Hematopoietic multipotent progenitor cell treated with erythropoietin and hydrocortisone succinate and interleukin-3 and kit ligand, for 6 days (in vitro differentiated cells): ENCODE measurements at regions not wholly inside any gene's neighbourhood (a gene's known extent, or its start where the extent isn't known, plus 50 kb on each side); places are given as distances from the start of the nearest gene placed in this dataset.
A peak's percentile ranks its signal among the peaks of the same experiment; 100 is the strongest.

Experiments
- DNase-seq: peaks from one replicate; pipeline ENCODE4 v3.0.0-alpha.2; 2015

DNA sequence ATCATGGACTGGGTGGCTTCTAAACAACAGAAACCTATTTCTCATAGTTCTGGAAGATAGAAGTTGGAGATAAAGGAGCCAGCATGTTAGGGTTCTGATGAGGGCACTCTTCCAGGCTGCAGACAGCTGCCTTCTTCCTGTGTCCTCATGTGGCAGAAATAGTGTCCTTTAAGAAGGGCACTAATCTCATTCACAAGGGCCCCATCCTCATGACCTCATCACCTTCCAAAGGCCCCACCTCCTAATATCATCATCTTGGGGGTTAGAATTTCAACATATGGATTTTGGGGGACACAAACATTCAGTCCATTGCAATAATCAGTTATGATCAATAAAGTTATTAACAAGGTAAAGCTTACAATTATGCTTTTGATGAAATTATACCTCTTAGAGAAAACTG lies 130.8 kb upstream of the SLC22A23 start:
- no peak for DNase-seq

DNA sequence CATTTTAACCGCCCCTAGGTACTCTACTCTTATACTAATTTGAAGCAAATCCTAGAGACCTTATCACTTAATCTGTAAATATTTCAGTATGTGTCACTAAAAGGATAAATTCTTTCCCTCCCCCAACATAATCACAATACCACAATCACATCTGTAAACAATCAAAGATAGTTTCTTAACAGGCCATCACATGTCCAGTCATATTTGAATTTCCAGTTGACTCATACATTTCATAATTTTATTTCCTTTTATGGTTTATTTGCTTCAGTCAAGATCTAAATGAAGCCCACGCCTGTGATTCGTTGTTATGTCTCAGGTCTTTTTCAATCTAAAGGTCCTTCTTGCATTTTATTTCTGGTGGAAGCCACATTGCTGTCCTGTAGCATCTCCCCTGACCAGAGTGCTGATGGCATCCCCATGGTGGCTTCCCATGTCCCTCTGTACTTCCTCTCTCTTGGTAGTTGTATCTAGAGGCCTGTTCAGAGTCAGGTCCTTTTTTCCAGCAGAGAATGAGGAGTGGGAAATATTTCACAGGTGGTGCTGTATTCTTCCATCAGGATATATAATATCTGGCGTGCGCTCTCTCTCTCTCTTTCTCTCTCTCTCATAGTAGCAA lies 128.6 kb upstream of the SLC22A23 start:
- no peak for DNase-seq

DNA sequence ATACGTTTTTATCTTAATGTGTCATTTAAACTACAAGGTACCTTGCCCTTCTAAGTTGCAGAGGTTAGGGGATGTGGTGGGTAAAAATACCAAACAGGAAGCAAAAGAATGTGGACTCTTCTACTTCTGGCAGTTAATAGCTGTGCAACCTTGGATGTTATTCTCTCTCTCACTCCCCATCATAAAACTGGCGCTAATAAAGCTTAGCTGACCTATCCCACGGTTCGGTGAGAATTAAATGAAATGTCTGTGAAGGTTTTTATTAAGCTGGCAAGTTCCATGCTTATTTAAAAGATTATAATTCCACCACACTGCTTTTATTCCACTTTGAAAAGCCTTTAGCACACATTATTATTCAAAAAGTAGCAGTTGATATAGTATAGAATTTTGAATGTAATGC lies 127.8 kb upstream of the SLC22A23 start:
- no peak for DNase-seq

DNA sequence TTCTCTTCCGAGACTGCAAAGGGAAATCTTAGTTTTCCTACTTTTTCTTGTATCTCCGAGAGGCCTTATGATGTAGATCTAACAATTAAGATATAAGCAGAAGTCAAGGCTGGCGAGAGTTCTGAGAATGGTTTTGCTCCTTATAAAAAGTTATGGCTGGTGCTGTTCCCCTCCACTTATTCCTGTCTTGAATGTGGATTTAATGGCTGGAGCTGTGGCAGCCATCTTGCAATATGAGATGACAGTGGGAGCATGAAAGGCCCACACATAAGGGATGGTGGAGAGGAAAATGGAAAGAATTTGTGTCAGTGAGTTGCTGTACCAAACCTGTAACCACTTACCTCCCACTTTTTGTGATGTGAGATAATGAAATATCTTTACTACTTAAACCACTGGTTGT lies 124.6 kb upstream of the SLC22A23 start:
- no peak for DNase-seq

DNA sequence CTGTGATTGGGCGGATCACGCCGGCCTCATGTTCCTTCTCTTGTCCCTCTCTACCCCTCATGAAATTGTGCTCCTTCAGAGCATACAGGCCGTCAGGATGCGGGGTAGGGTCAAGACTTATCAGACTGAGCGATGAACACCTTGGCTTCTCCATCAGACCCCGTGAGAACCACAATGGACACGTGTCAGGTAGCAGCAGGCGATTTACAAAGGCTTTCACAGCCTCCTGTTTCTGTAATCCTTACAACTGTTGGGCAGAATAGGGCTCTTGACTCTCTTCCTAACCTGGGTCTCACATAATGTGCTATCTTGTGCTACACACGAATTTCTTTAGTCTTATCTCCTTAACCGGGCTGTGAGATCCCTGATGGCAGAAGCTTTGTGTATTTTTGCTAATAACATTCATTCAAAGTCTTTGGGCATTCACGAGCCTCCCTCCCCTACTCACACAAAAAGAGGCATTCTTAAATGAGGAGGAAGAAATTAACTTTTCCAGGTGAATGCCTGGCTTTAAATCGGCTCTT lies 122.9 kb upstream of the SLC22A23 start:
- DNase-seq = peak; percentile 79

DNA sequence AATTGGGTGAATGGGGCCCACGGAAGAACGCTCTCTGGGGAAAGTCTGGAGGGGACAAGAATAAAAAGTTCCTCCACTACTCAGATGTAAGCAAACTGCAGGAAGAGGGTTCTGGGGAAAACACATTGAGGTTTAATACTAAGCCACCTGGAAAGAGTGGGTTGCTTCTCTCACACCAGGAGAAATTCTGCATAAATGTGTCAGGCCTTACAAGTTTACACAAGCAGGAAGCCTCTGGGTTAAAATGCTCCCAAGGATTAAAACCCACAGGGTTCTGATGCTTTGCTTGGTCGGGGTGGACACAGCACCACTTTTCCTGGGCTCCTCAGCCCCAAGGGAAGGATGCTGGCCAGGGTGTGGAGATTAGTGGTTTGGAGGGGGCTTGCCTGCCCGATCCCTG lies 122.1 kb upstream of the SLC22A23 start:
- no peak for DNase-seq

DNA sequence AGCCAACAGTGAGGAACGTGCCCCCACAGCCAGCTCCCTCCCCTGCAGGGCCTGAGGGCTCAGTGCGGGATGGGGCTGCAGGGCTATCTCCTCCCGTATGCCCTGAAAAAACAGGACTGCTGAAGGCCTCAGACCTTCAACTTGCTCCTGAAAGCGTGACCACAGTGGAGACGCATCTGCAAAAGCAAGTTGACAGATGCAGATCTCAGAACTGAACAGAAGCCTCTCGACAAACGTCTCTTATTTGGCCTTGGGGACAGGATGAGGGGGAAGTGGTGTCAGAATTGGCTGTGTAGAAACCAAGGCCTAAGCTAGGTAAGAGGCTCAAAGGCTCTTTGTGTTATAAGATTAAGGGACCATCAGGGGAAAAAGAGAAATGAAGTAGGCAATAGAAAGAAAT lies 120.7 kb upstream of the SLC22A23 start:
- no peak for DNase-seq

DNA sequence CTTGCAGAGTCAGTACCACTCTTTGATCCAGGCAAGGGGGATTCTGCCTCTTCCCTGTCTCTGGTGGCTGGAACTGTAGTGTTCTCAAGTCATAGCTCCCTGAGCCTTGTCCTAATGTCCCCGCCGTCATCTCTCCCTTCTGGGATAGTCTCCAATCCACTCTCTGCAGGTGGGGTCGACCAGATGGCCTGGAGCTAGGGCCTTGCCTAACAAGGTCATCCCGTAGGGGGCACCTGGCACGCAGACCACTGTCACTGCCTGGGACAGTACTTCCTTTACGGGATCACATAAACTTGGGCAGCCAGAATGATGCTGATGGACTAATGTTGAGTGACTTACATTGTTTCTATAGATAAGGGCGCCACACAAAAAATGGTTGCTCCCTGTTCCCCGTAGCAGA lies 118.9 kb upstream of the SLC22A23 start:
- no peak for DNase-seq

DNA sequence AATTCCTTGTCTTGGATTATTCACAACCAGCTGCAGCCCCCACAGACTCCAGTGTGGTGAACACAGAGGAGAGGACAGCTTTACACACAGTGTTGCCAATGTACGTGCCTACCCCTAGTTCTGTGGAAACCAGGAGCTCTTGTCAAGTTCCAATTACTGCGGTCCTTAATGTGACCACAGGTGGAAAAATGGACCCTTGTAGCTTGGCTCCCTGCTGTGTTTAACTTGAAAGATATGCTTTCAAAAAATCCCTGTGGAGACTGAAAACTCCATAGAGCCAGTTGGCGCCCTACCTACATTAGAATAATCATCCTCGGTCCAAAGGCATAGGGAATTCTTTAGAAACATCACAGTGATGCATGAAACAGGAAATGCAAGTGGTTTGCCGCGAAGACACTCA lies 118.3 kb upstream of the SLC22A23 start:
- DNase-seq = no peak

DNA sequence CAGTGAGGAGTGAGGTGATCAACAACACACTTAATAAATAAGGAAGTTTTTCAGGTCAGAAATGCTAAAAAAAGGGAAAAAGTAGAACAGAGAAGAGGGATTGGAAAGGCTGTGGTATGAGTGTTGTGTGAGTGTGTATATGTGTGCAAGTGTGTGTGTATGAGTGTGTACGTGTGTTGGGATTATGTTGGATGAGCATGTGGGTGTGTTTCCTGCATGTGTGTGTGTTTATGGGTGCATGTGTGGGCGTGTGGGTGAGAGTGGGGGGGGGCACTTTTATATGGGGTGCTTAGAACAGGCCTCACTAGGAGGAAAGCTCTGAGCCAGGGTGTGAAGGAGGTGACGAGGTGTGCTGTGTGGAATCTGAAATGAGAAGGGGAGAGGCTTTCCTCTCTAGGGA lies 116.8 kb upstream of the SLC22A23 start:
- no peak for DNase-seq

DNA sequence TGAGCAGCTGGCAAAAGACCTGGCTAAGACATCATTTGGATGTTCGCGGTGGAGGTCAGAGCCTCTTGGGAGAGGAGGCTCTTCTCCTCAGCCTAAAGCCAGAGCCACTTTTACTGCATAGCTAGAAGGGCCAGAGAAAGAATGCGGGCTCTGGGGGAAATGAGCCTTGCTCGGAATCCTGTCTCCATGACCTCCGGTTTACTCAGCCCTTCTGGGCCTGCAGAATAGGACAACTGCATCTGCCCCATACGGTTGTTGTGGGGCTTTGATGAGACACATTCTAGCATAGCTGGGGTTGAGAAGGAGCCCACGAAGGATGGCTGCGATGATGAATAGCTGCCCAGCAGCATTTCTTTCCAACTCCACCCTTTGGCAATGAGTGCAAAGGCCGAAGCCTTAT lies 115.0 kb upstream of the SLC22A23 start:
- no peak for DNase-seq

DNA sequence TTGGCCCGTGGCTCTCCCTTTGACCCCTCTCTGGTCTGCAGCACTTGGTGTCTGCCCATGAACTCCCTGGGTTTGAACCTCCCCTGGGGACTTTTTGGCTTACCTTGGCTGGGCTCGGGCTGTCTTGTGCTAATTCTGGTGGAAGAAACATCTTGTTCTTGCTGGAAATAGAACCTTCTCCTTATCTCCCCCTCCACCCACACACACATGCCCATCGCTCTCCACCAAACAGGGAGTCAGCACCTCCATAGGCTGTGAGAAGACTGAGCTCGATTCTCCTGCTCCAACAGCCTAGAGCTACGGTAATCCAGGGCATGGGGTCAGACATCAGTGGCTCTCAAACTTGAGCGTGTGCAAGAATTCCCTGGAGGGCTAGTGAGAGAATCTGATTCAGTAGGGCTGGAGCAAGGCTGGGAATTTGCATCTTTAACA lies 114.4 kb upstream of the SLC22A23 start:
- DNase-seq = peak; percentile 77

DNA sequence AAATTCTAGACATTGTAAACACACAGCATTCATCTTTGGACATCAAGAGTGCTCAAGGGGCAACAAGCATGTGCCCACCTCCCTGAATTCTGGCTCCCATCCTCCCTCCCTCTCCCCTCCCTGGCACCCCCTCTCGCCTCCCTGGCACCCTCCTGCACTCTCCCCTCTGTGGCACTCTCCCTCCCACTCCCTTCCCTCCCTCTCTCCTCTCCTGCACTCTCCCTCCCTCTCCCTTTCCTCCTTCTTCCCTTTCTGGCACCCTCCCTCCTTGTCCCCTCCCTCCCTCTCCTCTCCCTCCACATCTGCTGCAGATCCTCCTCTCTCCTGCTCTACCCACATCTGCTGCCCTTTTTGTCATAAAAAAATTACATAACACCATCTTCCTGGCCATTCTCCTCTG lies 113.0 kb upstream of the SLC22A23 start:
- no peak for DNase-seq

DNA sequence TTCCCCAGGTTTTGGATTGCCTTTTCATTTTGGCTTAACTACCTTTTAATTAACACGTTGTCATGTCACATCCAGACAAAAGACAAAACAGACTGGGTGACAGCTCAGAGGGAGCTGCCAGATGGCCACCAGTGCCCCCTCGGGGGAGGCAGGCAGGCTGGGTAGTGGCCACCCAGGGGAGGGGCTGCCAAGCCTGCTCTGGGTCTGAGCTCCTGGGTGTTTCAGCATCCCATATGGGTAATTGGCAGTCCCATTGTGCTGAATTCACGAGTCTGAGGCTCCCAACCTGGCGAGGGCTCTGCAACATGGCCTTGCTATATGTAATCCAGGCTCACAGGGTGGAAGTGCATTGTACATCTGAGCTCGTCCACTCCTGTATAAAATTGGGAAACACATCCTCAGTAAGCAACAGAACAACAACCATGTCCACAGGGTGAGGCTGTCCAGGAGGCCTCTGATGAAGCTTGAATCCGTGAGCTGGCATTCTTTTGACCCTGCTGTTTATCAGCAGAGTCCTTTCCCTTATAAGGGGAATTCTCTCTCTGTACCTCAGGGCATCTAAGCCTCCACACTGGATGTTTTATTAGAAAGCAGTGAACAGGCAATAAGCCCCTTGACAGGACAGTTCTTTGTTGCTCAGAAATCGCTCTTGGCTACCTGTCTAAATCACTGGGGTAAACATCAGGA lies 111.7 kb upstream of the SLC22A23 start:
- DNase-seq = no peak

DNA sequence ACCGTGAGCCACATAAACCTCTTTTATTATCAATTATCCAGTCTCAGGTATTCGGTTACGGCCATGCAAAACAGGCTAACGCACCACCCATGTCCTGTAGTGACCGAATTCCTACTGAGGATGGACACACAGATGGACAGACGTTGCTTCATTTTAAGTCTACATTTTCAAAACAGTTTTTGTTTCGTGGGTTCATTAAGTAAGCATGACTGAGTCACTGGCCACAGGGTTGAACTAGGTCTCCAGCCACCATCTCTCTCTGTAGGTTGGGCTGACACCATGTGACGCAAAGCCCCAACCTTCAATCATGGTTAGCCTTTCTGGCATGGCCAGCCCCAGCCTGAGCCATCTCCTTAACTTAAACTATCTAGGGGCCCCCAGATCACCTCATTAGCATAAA lies 110.0 kb upstream of the SLC22A23 start:
- DNase-seq = no peak

DNA sequence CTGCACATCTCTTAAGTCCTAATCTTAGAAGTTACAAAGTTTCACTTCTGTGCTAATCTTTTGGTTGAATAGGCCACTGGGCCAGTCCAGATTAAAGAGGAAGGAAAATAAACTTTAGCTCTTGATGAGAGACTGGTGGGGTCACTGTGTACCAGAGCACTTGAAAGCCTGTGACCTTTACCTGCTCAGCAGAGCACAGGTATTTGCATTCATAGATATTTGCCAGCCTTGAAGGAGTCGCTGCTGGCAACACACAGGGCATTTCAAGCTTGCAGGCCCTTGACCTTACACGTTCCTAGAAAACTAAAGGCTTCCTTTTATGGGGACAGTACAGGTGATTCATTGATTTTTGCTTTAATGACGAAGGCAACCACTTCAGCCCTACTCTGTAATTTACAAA lies 108.4 kb upstream of the SLC22A23 start:
- no peak for DNase-seq

DNA sequence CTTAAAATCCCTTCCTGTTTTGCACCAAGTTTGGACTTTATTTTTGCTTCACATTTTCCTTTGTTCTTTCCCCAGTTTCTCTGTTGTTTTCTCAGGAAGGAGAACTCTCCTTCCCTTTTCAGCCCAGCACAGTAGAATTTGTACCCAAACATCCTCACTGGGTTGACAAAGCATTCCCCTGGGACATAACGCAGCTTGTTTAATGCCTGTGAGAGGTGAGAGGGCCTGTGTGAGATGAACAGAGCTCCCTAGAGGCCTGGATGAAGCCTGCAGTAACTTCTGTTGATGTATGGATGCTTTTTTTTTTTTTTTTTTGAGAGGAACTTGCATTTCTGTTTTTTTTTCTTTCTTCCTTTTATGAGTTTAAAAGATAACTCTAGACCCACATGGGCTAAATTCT lies 104.9 kb upstream of the SLC22A23 start:
- peak; percentile 40 for DNase-seq

DNA sequence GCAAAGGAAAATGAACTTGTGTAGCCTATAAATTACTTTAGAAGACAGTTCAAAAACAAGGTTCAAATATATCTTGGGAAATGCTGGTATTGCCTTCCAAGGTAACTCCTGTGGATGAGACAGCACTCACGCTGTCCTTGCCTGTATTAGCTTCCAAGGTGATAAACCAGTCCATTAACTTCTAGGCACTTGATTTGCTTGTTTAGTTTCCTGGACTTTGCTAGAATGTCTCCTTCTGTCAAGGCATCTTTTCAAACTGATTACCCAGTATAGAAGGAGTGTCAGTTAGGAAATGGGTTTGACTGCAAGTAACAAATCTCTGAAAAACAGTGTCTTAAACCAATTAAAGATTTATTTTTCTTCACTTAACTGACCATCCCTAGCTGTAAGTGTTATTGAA lies 103.4 kb upstream of the SLC22A23 start:
- no peak for DNase-seq

DNA sequence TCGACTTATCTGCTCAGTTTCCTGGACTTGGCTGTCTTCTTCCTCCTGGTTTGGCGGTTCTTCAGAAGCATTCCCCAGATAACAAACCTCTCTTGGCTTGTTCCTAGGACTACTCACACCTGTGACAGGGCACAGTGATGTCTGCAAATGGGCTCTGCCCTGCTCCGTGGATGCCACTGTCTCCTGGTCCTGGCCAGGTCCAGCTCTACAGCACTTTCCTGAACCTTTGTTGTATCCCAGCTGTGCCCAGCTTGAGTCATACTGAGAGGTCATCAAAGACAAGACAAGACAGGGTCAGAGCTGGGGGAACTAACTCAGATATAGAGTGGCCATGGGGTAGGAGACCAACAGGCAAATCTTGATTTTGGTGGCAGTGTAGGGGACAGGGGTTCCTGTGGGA lies 102.7 kb upstream of the SLC22A23 start:
- no peak for DNase-seq

DNA sequence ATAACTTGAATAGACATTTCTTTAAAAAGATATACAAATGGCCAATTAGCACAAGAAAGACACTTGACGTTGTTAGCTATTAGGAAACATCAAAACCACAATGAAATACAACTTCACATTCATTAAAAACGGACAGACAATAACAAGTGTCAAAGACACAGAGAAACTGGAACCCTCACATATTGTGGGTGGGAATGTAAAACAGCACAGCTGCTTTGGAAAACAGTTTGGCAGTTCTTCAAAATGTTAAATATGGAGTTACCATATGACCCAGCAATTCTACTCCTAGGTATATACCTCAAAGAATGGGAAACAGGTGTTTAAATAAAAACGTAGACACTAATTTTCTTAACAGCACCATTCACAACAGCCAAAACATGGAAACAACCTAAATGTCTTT lies 100.5 kb upstream of the SLC22A23 start:
- no peak for DNase-seq

DNA sequence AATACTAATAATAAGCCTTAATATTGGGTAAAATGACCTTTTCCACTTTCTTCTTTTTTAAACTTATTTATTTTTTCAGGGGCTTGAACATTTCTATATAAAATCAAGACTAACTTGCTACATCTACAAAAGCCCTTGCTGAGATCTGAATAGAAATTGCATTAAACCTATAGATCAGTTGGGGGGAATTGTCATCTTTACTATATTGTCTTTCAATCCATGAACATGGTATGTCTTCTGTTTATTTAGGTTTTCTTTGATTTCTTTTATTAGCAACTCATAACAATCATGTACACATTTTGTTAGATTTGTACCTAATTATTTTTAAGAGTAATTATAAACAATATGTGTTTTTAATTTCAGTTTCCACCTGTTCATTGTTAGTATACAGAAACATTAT lies 96.4 kb upstream of the SLC22A23 start:
- DNase-seq = no peak

DNA sequence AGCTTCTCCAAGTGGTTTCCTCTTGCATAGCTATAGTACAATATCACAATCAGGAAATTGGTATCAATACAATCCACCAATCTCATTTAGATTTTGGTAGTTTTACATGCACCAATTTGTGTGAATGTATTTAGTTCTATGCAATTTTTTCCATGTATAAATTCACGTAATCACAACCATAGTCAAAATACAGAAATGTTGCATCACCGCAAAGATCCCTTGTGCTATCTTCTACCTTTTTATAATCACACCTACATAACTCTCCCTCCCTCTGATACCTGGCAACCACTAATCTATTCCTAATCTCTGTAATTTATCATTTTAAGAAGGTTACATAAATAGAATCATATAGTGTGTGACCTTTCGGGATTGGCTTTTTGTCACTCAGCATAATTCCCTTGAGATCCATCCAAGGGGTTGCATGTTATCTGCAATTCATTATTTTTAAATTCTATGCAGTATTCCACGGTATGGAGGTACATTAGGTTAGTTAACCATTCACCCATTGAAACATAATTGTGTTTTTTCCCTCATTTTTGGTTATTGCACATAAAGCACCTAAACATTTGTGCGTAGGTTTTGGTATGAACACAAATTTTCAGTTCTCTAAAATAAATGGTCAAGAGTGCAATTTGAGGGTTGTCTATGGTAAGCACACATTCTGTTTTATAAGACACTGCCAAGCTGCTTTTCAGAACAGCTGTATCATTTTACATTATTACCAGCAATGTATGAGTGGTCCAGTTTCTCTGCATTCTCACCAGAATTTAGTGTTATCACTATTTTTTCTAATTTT lies 95.1 kb upstream of the SLC22A23 start:
- no peak for DNase-seq

DNA sequence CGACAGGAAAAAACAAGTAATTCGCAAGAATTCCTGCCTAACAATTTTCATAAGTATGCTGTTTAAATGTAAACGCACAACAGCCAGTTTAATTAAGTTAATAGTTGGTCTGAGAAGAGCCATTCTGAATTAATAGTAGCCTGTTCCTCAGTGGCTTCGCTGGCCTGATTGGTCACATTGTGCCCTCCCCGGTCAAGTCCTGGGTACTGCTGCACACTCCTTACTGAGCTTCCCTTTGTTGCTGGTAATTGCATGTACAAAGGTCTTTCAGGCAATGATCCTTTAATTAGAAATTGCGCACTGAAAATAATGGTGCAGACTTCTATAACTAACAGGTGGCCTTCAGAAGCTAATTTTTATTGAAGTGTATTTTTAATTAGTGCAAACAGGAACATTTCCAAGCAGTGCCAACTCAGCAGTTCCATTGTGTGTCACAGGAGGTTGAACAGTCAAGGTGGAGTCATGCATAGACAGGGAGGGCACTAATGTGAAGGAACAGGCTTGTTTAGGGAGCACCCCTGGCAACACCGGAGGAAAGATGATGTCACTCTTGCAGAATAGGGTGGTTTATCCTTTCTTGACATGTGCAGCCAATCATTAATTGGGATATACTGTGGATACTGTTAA lies 92.6 kb upstream of the SLC22A23 start:
- no peak for DNase-seq

DNA sequence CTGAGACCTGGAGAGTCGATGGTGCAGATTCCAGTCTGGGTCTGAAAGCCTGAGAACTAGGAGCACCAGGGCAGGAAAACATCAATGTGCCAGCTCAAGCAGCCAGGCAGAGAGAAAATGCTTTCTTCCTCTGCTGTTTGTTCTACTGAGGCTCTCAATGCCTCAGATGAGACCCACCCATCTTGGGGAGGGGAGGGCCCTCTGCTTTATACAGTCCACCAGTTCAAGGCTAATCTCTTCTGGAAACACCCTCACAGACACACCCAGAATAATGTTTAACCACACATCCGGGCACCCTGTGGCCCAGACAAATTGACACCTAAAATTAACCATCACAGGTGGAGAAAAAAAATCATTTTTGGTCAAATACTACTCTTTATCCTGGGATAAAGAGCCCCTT lies 89.3 kb upstream of the SLC22A23 start:
- DNase-seq = peak; percentile 73
